ENCODE measurements at regions not wholly inside any gene's neighbourhood (a gene's known extent, or its start where the extent isn't known, plus 50 kb on each side); places are given as distances from the start of the nearest gene placed in this dataset.

DNA sequence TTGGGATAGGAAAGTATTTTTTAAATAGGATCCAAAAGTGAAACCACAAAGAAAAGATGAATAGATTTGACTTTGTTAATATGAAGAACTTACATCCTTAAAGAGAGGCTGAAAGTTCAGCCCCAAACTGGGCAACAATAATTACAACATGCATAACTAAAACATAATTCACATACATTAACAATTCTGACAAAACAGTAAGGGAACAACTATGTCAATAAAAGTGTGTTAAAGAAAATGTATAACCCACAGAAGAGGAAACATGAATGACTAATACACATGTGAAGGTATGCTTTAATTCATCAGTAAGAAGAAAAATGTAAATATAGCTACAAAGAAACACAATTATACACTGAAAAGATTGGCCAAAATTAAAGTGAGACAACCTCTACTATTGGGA is 1597.6 kb upstream of the MIR17HG start:
- H3K4me3 ChIP-seq (ENCODE audit: low read depth, low read length): no peak overlapping the region

DNA sequence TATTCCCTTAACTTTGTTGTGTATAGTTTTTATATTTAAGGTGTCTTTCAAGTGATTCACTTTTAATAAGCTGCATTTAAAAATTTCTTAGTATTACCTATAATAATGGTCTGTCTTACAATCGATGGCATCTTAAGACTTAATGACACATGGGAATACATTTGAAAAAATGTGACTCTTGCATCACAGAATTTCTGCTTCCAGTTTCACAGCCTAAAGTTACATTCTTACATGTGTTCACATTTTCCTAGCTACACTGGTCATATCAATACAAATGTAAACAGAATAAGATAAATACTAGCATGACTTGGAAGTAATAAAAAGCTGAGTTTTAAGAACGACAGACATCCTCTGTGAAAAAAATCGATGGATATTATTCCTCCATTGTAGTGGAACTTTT is 1597.1 kb upstream of the MIR17HG start:
- H3K4me3 ChIP-seq (ENCODE audit: low read depth, low read length): no peak overlapping the region

DNA sequence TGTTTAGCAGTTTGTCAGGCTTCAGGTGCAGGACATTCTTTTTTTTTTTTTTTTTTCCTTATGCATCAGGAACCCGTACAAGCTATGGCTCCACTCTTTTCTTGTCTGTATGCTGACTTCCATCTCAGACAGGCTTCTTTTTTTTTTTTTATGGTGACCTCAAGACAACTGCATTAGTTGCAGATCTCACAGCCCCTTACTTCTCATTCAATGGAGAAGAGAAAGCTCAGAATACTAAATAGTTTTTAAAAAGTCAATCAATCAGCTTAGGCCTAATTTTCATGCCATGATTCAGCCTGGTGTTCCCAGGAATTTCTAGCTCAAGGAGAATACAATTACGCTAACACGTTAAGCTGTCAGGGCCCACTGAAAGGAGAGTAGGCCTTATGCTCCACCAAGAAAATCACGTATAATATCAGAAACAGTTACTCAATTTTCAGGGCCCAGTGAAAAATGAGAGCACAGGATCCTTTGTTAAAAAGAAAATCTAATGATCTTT is 1596.0 kb upstream of the MIR17HG start:
- no peak overlapping the region for H3K4me3 ChIP-seq (ENCODE audit: low read depth, low read length)

DNA sequence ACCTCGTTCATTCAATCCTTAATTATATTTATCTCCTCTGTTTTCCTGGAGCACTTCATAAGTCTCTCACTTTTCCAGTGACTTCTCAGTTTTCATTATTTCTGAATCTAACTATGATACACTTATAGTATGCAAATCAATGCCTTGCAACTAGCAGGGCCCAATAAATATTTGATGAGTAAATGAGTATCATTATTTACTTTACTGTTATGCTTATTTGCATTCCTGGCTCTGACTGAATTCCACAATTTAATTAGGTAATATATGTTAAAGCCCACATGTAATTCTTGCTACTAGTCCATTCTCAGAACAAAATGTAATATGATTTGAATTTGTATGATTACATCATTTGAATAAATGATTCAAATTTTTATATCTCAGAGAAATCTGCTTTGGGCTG is 1595.1 kb upstream of the MIR17HG start:
- no peak overlapping the region for H3K4me3 ChIP-seq (ENCODE audit: low read depth, low read length)

DNA sequence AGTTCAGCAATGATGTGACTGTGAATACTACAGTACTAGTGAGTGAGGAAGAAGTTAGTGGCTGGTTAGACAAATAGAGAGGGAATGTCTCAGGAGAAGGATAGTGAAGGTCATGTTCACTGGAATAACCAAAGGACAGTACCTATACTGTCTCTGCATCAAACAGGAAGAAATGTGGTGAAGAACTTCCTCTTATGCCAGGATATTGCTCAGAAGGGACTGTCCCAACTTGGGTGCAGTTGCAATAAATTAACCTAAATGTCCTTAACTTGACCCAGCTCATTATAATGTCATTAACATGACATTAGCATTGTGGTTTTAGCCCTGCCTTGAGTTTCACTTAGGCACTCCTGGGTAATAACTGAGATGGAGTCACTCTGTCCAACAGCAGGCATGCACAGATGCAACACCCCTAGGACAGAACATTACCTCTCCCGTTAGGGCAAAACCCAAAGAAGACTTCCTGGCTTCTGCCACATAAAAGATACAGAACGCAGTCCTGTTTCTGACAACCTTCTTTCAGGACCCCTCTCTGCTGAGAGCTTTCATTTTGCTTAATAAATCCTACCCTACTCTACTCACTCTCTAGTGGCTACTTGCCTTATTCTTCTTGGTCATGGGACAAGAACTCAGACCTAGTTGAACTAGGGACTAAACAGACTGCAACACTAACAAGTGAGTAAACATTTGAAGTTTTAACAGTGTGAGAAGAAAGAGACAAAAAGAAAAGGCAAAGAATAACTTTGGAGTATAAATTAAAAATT is 1591.6 kb upstream of the MIR17HG start:
- no peak overlapping the region for H3K4me3 ChIP-seq (ENCODE audit: low read depth, low read length)

DNA sequence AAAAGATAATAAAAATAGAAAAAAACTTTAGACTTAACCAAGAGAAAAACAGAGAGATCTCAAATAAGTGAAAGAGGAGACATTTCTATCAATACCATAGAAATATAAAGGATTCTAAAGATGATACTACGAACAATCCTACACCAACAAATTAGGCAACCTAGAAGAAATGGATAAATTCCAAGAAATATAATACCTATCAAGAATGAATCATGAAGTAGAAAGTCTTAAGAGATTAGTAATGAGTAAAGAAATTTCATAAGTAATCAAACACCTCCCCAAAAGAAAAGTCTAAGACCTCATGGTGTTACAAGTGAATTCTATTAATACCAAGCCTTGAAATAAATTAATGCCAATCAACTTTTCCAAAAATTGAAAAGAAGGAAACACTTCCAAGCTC is 1584.5 kb upstream of the MIR17HG start:
- no peak overlapping the region for H3K4me3 ChIP-seq (ENCODE audit: low read depth, low read length)

DNA sequence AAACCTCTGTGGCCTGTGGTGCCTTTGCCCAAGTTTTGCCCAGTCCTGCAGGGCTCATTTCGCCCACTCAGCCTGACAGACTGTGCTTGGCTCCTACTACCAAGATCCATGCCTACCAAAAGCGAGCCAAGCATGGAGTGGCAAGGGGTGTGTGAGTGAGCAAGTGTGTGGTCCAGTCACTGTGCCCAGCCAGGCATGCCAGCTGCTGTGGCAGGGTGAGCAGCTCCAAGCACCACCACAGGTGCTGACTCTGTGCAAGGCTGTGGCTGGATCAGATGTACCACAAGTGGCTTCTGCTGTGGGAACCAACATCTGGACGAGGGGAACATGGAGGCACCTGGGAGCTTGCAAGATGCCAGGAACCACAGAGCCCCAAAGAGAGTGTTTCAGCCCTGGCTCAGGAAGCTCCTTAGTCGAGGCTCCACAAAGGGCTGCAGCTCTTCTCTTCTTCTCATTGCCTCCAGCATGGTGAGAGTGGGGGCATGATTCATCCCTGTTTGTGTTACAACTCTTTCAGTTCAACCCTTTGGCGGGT is 1564.2 kb upstream of the MIR17HG start:
- H3K4me3 ChIP-seq (ENCODE audit: low read depth, low read length): no peak overlapping the region

DNA sequence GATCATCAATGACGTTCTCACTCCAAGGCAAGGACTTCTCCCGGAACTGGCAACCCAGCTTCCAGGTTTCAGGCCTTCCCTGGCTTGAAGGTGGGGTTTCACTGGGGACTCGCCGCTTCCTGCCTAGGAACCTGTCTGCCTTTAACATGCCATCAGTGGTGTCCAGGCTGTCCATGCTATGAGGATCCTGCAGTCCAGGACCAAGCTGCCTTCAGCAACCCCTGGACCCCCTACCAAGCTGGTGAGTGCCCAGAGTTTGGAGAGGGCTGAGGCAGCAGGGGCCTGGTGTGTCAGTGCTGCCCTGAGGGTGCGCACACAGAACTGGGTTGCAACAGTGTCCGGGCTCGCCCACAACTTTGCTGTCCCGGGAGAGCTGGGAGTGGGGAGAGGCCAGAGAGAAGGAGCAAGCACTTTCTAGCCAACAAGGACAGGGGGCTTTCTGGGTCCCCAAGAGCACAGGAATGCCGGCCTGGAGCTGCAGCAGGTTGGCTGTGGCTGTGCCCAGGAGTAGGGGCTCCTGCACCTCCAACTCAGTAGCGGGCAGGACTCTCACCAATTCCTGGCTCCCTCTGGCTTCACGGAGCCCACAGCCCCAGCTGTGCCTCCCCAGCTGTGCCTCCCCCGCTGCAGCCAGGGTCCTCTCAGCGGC is 1563.2 kb upstream of the MIR17HG start:
- no peak overlapping the region for H3K4me3 ChIP-seq (ENCODE audit: low read depth, low read length)

DNA sequence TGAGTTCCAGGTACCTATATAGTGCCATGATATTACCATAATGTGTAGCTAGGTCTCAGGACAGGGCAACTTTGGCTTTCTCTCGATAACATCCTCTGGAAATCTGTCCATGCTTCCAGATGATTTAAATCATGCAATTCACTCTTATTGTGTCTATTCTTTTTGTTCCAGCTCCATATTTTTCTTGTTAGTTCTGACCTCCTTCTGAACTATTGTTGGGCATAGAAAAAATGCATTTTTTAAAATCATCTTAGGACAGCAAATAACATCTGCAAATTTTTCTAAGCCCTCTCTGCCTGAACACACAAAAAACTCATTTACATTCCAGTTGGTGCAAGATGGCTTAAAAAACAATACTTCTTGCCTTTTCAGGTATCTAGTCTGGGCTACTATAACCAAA is 1561.0 kb upstream of the MIR17HG start:
- H3K4me3 ChIP-seq (ENCODE audit: low read depth, low read length): no peak overlapping the region

DNA sequence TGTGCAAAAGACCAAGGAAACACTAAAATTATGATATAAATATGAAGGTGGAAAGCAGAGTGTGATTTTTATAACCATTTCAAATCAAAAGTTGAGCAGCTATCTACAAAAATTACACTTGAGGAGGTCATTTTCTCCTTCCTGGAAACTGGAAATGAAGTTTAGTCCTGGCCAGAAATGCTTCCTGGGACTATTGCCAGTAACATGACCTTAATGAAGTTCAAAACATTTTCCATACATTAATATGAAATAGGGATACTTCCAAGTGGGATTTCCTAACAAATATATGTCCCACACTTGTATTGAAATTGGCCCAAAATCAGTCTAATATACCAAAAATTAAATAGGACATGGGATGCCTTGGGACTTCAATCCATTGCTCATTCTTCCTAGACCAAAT is 1556.8 kb upstream of the MIR17HG start:
- no peak overlapping the region for H3K4me3 ChIP-seq (ENCODE audit: low read depth, low read length)

DNA sequence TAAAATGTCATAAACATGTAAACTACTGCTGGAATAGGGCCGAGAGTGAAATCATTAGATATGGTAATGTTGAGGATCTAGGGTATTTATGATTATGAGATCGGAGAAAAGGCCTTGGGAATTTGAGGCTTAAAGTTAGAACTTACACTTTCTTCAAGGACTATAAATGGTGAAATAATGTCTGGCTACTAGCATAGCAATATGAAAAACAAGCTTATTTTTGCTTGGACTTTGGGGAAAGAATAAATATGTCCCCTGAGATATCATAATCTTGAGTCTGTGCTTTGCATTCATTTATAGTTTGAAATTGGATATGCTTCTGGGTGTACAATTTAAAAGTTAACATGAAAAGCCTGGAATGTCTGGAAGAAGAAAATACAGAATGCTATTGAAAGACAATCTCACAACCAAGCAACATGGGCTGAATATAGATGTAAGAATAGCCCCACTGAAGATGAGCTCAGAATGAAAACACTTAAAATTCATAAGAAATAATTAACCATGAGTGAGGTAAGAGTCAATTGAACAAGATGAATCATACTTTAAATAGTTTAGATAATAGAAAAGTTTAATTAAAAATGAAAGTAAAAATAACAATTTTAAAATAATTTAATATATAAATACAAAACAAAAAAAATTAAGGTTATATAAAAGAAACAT is 1555.4 kb upstream of the MIR17HG start:
- no peak overlapping the region for H3K4me3 ChIP-seq (ENCODE audit: low read depth, low read length)

DNA sequence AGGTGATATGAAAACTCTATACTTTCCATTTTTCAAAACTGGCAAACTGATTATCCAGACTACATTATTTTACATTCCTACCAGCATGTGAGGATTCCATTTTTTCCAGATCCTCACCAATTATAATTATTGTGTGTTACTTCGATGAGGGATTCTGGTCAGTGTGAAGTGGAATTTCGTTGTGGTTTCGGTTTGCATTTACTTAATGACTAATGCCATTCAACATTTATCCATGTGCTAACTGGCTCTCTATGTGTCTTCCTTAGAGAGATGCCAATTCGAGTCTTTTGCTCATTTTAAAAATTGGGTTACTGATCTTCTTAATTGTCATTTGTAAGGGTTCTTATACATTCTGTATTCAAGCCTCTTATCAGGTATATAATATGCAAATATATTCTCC is 1551.3 kb upstream of the MIR17HG start:
- H3K4me3 ChIP-seq (ENCODE audit: low read depth, low read length): no peak overlapping the region

DNA sequence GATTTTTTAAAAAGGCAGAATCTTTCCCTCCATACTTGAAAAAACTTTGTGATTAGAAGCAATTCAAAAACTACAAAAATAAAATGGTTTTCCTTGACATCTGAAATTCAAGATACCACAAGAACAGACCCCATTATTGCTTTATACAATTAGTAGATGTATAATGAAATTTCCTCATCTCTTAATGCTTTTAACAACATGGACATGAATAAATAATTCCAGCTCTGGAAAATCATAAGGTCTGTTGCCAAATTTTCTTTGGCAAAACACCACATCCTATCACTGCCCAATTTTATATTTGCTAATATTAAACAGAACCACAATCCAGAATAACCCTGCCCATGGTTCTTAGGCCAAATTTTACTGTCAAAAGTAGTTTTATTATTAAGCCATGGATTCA is 1543.6 kb upstream of the MIR17HG start:
- no peak overlapping the region for H3K4me3 ChIP-seq (ENCODE audit: low read depth, low read length)

DNA sequence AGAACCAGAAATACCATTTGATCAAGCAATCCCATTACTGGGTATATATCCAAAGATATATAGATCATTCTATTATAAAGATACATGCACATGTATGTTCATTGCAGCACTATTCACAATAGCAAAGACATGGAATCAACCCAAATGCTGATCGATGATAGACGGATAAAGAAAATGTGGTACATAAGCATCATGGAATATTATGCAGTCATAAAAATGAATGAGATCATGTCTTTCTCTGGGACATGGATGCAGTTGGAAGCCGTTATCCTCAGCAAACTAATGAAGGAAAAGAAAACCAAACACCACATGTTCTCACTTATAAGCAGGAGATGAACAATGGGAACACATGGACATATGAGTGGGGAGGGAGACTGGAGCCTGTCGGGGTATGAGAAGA is 1540.9 kb upstream of the MIR17HG start:
- H3K4me3 ChIP-seq (ENCODE audit: low read depth, low read length): no peak overlapping the region

DNA sequence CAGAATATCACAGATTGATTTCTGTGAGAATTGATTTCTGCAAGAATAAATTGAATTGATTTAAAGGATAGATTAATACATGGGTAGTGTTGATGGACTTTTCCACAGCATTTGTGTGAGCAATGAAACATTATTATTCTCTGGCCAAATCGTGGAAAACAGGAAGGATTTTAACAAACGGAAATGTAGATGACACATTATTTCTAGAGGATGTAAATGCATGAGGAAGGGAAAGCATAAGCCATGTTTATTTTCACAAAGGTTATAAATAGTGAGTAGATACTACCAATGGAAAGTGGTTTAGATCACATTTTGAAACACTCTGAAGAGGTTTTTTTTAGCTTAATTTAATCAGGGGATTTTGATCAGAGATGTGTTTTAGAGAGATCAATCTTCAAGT is 1534.6 kb upstream of the MIR17HG start:
- no peak overlapping the region for H3K4me3 ChIP-seq (ENCODE audit: low read depth, low read length)

DNA sequence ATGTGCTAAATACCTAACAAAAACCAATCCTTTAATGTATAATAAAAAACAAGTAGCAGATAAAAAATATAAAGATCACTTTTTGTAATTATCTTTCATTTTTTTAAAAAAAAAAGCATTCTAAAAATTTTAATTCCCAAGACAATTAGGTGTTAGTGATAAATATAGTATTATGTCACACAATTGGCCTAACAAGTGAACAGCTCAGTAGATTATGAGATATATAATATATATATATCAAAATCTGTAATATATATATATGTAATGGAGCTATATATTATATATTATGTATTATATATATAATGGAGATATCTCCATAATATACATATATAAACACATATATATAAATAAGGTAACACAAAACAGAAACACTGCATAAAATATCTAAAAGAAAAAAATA is 1531.1 kb upstream of the MIR17HG start:
- no peak overlapping the region for H3K4me3 ChIP-seq (ENCODE audit: low read depth, low read length)

DNA sequence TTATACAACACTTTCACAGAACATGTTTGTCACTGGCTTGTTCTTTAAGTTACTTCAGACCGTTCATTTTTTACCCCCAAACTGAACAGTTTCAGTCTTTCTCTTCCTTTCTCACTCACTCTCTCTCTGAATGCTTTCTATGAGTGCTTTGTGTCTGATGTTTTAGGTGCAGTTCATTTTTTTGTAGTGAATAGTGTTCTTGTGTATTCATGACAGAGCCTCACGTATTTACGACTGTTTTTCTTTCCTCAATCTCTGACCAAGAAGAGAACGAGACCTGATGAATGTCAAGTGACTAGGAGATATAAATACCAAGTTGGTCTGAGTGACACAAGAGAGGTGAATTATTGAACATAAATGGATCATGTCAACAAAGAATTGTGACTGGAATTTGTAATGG is 1525.0 kb upstream of the MIR17HG start:
- H3K4me3 ChIP-seq (ENCODE audit: low read depth, low read length): no peak overlapping the region

DNA sequence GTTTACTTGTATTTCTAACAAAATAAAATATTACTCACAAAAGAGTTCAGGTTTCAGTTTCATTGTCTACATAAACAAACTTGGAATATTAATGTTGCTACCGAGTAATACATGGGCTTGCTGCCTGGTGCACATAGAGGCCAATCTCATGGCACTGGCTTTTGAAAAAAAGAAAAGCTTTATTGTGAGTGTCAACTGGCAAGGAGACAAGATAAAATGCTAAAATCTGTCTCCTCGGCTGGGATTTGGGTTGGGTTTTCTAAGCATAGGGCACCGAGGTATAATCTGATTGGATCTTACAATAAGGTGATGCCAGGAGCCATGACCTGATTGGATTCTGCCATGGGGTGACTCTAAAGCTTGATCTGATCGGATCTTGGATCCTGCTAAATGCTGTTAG is 1519.9 kb upstream of the MIR17HG start:
- H3K4me3 ChIP-seq (ENCODE audit: low read depth, low read length): no peak overlapping the region

DNA sequence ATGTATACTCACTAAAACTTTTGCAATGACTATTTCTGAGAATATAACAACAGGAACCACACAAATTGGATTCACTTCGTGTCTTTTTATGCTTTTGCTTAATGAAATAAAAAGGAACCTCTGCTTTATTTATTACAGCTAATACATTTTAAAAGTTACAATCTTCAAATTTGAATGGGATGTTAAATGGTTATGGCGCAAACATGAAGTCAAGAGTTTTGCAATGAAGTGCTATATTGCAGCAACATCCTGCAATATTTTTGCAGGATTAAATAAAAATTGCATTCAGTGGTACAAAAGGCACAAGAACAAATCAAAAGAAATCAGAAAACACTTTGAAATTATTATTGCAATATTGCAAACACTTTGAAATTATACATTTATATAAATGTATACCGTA is 1519.0 kb upstream of the MIR17HG start:
- no peak overlapping the region for H3K4me3 ChIP-seq (ENCODE audit: low read depth, low read length)

DNA sequence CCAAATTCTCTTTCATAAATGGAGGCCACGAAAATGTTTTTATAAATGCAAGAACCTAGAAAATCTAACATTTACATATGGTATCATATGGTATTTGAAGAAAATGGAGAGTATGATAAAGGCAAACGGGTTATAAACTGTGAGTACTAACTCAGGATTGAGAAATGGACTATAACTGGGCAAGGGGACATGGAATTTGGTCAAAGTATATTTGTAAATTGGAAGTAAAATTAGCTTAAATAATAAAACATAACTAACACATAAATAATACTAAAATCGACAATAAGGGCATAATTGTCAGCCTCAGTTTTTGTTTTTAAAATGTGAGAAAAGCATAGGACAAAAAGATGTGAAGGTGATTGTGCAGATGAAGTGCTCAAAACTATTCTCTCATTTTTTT is 1516.3 kb upstream of the MIR17HG start:
- H3K4me3 ChIP-seq (ENCODE audit: low read depth, low read length): no peak overlapping the region

DNA sequence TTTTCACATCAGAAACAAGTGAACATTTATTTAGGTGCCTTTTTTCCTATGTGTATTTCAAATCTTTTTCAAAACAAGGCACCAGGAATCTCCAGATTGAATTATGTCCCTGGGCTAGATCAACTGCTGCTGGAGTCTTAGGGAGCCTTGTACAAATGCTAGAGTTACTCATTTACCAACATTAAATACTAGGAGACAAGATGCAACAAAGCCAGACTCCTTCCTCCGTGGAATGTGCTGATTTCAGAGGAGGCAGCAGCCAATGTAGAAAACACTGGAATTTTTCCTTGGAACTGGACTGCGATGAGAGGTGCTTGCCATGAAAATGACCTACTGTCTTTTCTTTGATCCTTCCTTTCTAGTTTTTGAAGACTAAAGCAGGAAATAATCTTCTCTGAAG is 1514.7 kb upstream of the MIR17HG start:
- no peak overlapping the region for H3K4me3 ChIP-seq (ENCODE audit: low read depth, low read length)

DNA sequence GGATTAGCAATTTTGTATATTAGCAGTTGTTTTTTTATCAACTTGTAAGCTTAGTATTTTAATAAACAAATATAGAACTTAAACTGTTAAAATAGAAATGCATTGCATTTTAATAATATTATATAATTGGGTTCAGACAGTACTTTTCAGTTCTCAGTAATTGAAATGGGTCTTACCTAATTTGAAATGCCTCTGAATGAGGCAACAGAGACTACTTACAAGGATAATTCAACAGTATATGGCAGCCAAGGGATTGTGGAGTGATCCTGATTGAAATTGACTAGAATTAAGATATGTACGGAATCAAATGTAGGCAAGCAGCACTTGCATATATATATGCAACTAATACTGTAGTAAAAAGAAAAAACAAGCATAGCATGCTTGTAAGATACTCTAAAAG is 1503.9 kb upstream of the MIR17HG start:
- H3K4me3 ChIP-seq (ENCODE audit: low read depth, low read length): no peak overlapping the region

All from iPS-11a (cell line).